Kidney epithelial cell (primary cell): ENCODE measurements at regions not wholly inside any gene's neighbourhood (a gene's known extent, or its start where the extent isn't known, plus 50 kb on each side); places are given as distances from the start of the nearest gene placed in this dataset.
"Not testable (repeated sequence)": the region's sequence is repeated elsewhere in the genome, so short reads cannot be mapped to it uniquely, and the experiment has no call there.

Experiments
- DNase-seq: peaks from one replicate; pipeline ENCODE4 v3.0.0-alpha.2; 2010; ENCODE audit warnings: low read depth
- H3K27me3 ChIP-seq: 2 replicates; pipeline ENCODE4 v1.6.0; 2011; ENCODE audit warnings: low read length; ENCODE audit not compliant: control insufficient read depth, insufficient read depth
- H3K36me3 ChIP-seq: 2 replicates; pipeline ENCODE4 v1.5.1; 2011; ENCODE audit warnings: low read length; ENCODE audit not compliant: control insufficient read depth, insufficient read depth
- H3K4me3 ChIP-seq: 2 replicates; pipeline ENCODE4 v1.5.1; 2011; ENCODE audit warnings: low read depth, mild to moderate bottlenecking, control low read depth, low read length
- CTCF ChIP-seq: IDR thresholded peaks from 2 replicates; pipeline ENCODE4 v1.5.1; 2011; ENCODE audit warnings: mild to moderate bottlenecking, moderate library complexity, low read length, control low read depth, inconsistent platforms; ENCODE audit not compliant: insufficient read depth, poor library complexity, severe bottlenecking

DNA sequence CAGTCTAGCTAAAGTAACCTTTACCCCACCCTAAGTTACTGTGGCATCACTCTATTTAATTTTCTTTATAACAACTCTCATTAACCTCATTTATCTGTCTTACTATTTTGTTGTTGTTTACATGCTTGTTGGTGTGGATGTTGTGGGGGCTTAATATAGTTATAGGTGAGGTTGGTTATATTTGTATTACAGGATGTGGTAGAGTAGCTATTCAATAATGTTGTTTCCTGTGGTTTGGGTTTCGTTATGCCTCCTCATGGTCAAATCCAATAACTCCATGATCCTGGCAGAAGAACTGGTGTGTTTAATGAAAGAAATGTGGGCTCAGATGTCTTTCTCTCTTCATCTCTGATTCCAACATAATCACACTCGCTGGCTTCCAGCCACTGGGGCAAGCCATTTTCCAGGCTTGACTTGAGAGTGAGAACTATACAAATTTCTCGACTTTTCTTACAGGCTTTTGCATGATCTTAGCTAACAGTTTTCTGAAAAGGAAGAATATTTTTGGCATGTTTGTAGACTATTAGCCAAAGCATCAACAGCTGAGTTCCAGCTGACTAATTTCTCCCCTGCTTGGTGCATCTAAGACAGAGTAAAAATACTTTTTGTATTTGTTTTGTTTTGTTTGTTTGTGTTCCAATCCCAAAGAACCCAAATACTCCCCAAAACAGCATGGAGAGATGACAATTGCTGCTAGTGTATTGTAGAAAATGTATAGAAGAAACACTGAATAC is 303.7 kb upstream of the PAPPA start:
- Histone ChIP-seq H3K27me3 (no peaks in the 10 kb centered on the region), H3K4me3 (no peak overlapping the region), H3K36me3 (no peaks in the 10 kb centered on the region)
- DNase-seq = no peak
- no peak for TF ChIP-seq CTCF

GRCh38 chr9:115850548-115851304 is 302.9 kb upstream of the PAPPA start:
- no peak overlapping the region for H3K4me3 ChIP-seq
- no peak for DNase-seq
- no peak for TF ChIP-seq CTCF
- no peaks in the 10 kb centered on the region for H3K36me3 ChIP-seq
- H3K27me3 ChIP-seq = no peaks in the 10 kb centered on the region

DNA sequence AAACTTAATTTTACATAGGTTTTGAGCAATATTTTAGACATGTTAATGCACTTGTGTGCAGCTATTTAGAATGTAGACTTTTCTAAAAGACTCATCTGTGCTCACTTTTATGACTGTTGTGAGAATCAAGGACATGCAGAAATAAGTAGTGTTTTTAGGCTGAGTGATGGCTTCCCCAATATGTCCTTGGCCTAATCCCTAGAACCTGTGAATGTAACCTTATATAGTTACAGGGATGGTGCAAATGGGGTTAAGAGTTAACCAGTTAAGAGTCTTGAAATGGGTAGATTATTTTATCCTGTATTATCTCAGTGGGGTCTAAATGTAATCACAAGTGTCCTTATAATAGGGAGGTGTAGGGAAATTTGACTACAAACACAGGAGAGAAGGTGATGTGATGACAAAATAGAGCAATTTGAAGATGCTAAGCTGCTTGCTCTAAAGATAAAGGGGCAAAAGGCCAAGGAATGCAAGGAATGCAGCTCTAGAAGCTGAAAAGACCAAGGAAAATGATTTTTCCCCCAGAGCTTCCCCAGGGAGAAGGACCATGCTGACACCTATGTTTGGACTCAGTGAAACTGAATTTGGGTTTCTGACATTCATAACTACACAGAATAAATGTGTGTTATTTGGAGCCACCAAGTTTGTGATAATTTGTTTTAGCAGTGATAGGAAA is 298.0 kb upstream of the PAPPA start:
- Histone ChIP-seq H3K36me3 (no peaks in the 10 kb centered on the region), H3K27me3 (no peaks in the 10 kb centered on the region), H3K4me3 (no peak overlapping the region)
- TF ChIP-seq CTCF = no peak
- no peak for DNase-seq

GRCh38 chr9:115858421-115858820 is 295.2 kb upstream of the PAPPA start:
- H3K36me3 ChIP-seq = not testable (repeated sequence)

GRCh38 chr9:115862021-115862420 is 291.6 kb upstream of the PAPPA start:
- Histone ChIP-seq H3K27me3 (no peaks in the 10 kb centered on the region), H3K4me3 (no peak overlapping the region), H3K36me3 (no peaks in the 10 kb centered on the region)
- no peak for DNase-seq
- TF ChIP-seq CTCF = no peak

More at GRCh38 chr9:115858421-115858820, 295.2 kb upstream of the PAPPA start:
- H3K4me3 ChIP-seq, DNase-seq, H3K27me3 ChIP-seq: not testable (repeated sequence)

- Histone ChIP-seq H3K4me3 (no peak overlapping the region), H3K27me3 (no peaks in the 10 kb centered on the region), H3K36me3 (no peaks in the 10 kb centered on the region)
- DNase-seq = no peak
- TF ChIP-seq CTCF = no peak
Measured at GRCh38 chr9:115864581-115864980, 289.0 kb upstream of the PAPPA start.
